ENCODE measurements at regions not wholly inside any gene's neighbourhood (a gene's known extent, or its start where the extent isn't known, plus 50 kb on each side); places are given as distances from the start of the nearest gene placed in this dataset.

DNA sequence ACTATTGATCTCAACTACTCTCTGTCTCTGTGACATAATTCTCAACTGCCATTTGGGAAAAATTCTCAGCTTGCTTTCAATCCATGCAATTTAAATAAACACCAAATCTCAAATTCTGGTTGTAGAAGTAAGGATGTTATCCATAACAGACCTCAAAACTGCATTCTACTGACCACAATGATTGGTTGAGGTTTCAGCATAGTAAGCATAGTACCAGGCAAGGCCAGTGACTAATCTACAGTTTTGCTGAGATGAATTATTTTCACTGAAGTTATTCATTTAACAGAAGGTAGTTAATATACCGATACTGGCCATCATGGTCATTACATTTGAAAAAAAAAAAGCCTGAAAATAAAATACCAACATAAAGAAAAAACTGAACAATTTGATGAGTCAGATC, 488.0 kb upstream of the CDH18 start:
- no peak for DNase-seq (ENCODE audit: low read depth in 1 of 2, low spot score in 1 of 2)
- TF ChIP-seq GABPA (IDR thresholded peaks at IDR 0.05; ENCODE audit: low read depth) (no peak), SPI1 (IDR thresholded peaks at IDR 0.05; ENCODE audit: borderline replicate concordance, low read depth) (no peak), POLR2AphosphoS5 (IDR thresholded peaks at IDR 0.05; ENCODE audit: low read depth) (no peak)
- TF ChIP-seq, protein P1, sequence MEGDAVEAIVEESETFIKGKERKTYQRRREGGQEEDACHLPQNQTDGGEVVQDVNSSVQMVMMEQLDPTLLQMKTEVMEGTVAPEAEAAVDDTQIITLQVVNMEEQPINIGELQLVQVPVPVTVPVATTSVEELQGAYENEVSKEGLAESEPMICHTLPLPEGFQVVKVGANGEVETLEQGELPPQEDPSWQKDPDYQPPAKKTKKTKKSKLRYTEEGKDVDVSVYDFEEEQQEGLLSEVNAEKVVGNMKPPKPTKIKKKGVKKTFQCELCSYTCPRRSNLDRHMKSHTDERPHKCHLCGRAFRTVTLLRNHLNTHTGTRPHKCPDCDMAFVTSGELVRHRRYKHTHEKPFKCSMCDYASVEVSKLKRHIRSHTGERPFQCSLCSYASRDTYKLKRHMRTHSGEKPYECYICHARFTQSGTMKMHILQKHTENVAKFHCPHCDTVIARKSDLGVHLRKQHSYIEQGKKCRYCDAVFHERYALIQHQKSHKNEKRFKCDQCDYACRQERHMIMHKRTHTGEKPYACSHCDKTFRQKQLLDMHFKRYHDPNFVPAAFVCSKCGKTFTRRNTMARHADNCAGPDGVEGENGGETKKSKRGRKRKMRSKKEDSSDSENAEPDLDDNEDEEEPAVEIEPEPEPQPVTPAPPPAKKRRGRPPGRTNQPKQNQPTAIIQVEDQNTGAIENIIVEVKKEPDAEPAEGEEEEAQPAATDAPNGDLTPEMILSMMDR (IDR thresholded peaks at IDR 0.05; ENCODE audit: insufficient read depth, low read length) = no peak
- TF ChIP-seq, protein P2, sequence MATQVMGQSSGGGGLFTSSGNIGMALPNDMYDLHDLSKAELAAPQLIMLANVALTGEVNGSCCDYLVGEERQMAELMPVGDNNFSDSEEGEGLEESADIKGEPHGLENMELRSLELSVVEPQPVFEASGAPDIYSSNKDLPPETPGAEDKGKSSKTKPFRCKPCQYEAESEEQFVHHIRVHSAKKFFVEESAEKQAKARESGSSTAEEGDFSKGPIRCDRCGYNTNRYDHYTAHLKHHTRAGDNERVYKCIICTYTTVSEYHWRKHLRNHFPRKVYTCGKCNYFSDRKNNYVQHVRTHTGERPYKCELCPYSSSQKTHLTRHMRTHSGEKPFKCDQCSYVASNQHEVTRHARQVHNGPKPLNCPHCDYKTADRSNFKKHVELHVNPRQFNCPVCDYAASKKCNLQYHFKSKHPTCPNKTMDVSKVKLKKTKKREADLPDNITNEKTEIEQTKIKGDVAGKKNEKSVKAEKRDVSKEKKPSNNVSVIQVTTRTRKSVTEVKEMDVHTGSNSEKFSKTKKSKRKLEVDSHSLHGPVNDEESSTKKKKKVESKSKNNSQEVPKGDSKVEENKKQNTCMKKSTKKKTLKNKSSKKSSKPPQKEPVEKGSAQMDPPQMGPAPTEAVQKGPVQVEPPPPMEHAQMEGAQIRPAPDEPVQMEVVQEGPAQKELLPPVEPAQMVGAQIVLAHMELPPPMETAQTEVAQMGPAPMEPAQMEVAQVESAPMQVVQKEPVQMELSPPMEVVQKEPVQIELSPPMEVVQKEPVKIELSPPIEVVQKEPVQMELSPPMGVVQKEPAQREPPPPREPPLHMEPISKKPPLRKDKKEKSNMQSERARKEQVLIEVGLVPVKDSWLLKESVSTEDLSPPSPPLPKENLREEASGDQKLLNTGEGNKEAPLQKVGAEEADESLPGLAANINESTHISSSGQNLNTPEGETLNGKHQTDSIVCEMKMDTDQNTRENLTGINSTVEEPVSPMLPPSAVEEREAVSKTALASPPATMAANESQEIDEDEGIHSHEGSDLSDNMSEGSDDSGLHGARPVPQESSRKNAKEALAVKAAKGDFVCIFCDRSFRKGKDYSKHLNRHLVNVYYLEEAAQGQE (IDR thresholded peaks at IDR 0.05; ENCODE audit: insufficient replicate concordance, low read depth) = no peak
- no peaks in the 10 kb centered on the region for H3K27me3 ChIP-seq (ENCODE audit: insufficient read depth, poor library complexity, severe bottlenecking)
- no peak overlapping the region for H3K27ac ChIP-seq (replicated peaks)
- no peak overlapping the region for H3K4me3 ChIP-seq (replicated peaks; ENCODE audit: insufficient read depth, low read length)

DNA sequence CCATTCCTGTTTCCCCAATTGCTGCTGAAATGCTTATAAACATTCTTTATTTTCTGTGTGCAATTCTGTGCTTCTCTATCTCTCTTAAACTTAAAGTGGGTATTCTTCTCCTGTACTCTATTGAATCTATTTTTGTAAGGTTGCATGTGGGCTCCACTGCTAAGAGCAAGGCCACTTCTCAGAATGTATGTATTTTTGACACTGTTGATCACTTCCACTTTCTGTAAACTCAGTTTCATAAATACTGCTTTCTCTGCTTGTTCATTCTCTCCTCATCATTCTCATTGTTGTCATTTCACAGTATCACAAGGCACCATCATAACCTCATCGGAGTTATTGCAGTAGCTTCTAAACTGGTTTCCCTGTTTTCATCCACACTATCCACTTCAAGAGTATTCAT, 483.0 kb upstream of the CDH18 start:
- Histone ChIP-seq H3K27ac (replicated peaks) (no peak overlapping the region), H3K4me3 (replicated peaks; ENCODE audit: insufficient read depth, low read length) (no peak overlapping the region), H3K27me3 (ENCODE audit: insufficient read depth, poor library complexity, severe bottlenecking) (no peaks in the 10 kb centered on the region)
- DNase-seq (ENCODE audit: low read depth in 1 of 2, low spot score in 1 of 2) = no peak
- TF ChIP-seq, protein P1 (IDR thresholded peaks at IDR 0.05; ENCODE audit: insufficient read depth, low read length) = no peak

DNA sequence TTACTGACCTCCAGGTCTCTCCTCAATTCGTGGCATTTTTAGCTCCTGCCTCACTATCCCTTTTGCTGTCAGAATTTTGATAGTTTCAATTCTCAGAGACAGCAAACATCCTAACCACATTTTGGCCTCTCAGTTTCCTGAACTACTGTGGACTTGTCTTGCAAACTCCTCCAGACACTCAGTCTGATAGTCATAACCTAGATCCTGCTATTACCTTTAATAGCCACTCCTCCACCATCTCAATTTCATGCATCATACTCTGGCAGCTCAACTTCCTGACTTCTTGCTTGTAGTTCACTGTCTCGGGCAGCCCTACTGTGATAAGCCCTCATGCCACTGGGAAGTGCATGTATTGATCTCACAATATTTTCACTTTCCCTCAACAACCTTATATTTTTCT, 481.8 kb upstream of the CDH18 start:
- DNase-seq (ENCODE audit: low read depth in 1 of 2, low spot score in 1 of 2) = no peak
- H3K27me3 ChIP-seq (ENCODE audit: insufficient read depth, poor library complexity, severe bottlenecking) = no peaks in the 10 kb centered on the region
- H3K27ac ChIP-seq (replicated peaks) = no peak overlapping the region
- no peak overlapping the region for H3K4me3 ChIP-seq (replicated peaks; ENCODE audit: insufficient read depth, low read length)
- no peak for TF ChIP-seq POLR2AphosphoS5 (IDR thresholded peaks at IDR 0.05; ENCODE audit: low read depth)
- TF ChIP-seq SPI1 (IDR thresholded peaks at IDR 0.05; ENCODE audit: borderline replicate concordance, low read depth) = no peak

DNA sequence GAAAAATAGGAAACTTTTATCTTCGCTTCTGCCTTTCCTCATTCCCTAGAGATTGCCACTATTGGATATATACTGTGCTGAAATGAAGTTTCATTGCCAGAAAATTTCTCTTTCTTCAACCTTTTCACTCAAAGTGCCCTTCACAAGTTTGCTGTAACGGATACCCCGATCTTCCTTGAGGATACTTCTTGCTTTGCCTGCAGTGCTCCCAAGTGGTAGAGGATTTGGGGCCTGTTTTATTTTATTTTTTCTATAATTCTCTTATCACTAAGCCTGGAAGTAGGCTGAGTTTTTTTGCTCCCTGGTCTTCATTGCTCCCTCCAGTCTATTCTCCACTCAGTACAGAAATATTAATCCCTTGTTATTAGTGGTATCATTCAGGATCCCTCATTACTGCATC, 481.4 kb upstream of the CDH18 start:
- TF ChIP-seq POLR2AphosphoS5 (IDR thresholded peaks at IDR 0.05; ENCODE audit: low read depth) = no peak
- TF ChIP-seq SPI1 (IDR thresholded peaks at IDR 0.05; ENCODE audit: borderline replicate concordance, low read depth) = no peak
- Histone ChIP-seq H3K27me3 (ENCODE audit: insufficient read depth, poor library complexity, severe bottlenecking) (no peaks in the 10 kb centered on the region), H3K27ac (replicated peaks) (no peak overlapping the region), H3K4me3 (replicated peaks; ENCODE audit: insufficient read depth, low read length) (no peak overlapping the region)
- DNase-seq (ENCODE audit: low read depth in 1 of 2, low spot score in 1 of 2) = no peak

DNA sequence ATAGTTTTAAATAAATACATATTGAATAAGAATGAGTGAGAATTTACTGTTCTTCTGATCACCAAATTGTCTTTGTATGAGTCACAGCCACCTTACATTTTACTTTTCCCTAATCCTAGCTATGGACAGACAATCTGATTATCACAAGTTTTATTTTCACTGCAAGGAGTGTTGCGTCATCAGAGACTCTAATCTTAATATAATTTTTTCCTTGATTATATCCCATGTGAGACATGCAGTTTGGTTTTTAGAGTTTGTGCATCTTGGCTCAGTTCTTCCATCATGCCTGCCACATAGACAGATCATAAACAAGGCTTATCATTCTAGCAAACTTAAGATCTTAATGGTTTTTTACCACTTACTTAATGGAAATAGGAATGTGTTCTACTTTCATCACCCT, 478.5 kb upstream of the CDH18 start:
- DNase-seq (ENCODE audit: low read depth in 1 of 2, low spot score in 1 of 2) = no peak
- TF ChIP-seq SPI1 (IDR thresholded peaks at IDR 0.05; ENCODE audit: borderline replicate concordance, low read depth) = no peak
- TF ChIP-seq GABPA (IDR thresholded peaks at IDR 0.05; ENCODE audit: low read depth) = no peak
- TF ChIP-seq, protein P2 (IDR thresholded peaks at IDR 0.05; ENCODE audit: insufficient replicate concordance, low read depth) = no peak
- TF ChIP-seq, protein P1 (IDR thresholded peaks at IDR 0.05; ENCODE audit: insufficient read depth, low read length) = no peak
- no peak for TF ChIP-seq POLR2AphosphoS5 (IDR thresholded peaks at IDR 0.05; ENCODE audit: low read depth)
- Histone ChIP-seq H3K27ac (replicated peaks) (no peak overlapping the region), H3K27me3 (ENCODE audit: insufficient read depth, poor library complexity, severe bottlenecking) (no peaks in the 10 kb centered on the region), H3K4me3 (replicated peaks; ENCODE audit: insufficient read depth, low read length) (no peak overlapping the region)
